ENCODE measurements at regions not wholly inside any gene's neighbourhood (a gene's known extent, or its start where the extent isn't known, plus 50 kb on each side); places are given as distances from the start of the nearest gene placed in this dataset.

DNA sequence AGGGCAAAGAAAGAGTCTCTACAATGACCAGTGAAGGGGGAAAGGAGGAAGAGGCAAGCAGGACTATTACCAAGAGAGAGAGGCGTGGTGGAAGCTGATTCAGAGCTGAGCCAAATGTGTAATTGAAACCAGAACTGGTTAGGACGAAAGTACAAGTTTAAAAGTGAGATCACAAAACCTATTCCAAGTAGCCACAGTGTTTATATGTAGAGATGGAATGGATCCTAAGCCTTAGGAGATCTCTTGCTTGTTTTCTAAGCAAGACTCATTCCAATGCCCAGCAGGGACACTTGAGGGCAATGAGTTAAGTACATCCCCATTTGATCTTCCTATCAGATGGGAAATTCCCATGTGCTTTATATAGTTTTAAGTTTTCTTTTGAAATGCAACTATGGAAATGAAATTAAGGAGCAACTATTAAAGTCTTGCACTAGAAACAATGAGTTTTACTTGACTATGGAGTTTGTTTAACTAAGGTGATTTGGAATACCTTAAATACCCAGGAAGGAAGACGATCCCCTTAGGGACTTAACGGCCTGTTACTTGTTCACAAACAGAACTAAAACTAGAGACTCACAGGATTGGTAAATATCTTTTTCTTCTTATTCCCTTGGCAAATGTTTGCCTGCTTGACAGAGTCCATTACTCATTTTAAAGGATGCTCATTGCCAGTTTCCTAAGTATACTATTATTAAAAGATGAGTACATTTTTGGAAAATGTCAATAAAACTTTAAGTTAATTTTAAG, 51.1 kb upstream of the SNX2 start:
- TF ChIP-seq, protein P1, sequence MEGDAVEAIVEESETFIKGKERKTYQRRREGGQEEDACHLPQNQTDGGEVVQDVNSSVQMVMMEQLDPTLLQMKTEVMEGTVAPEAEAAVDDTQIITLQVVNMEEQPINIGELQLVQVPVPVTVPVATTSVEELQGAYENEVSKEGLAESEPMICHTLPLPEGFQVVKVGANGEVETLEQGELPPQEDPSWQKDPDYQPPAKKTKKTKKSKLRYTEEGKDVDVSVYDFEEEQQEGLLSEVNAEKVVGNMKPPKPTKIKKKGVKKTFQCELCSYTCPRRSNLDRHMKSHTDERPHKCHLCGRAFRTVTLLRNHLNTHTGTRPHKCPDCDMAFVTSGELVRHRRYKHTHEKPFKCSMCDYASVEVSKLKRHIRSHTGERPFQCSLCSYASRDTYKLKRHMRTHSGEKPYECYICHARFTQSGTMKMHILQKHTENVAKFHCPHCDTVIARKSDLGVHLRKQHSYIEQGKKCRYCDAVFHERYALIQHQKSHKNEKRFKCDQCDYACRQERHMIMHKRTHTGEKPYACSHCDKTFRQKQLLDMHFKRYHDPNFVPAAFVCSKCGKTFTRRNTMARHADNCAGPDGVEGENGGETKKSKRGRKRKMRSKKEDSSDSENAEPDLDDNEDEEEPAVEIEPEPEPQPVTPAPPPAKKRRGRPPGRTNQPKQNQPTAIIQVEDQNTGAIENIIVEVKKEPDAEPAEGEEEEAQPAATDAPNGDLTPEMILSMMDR (IDR thresholded peaks at IDR 0.05; ENCODE audit: low read depth, low read length) = no peak
- TF ChIP-seq MYC (IDR thresholded peaks at IDR 0.05; ENCODE audit: low read depth, low read length) (no peak), POLR2A (IDR thresholded peaks at IDR 0.05; ENCODE audit: extremely low read depth, insufficient read length) (no peak)
- TF ChIP-seq, protein P2, sequence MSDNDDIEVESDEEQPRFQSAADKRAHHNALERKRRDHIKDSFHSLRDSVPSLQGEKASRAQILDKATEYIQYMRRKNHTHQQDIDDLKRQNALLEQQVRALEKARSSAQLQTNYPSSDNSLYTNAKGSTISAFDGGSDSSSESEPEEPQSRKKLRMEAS (IDR thresholded peaks at IDR 0.05; ENCODE audit: low read depth, low read length) = no peak
- no peak overlapping the region for H3K4me3 ChIP-seq (ENCODE audit: low read depth, low read length)
- no peak for DNase-seq (ENCODE audit: low read depth)
